BJ (cell line): ENCODE measurements at regions not wholly inside any gene's neighbourhood (a gene's known extent, or its start where the extent isn't known, plus 50 kb on each side); places are given as distances from the start of the nearest gene placed in this dataset.

ENCODE experiments used
- CTCF ChIA-PET: fragments of 350-600 bp; formaldehyde crosslinking; extraction: SDS; loops from one replicate; lab custom pipeline; 2021; ENCODE audit warnings: antibody characterized with exemption, inconsistent platforms; lab: Yijun Ruan, JAX
- POLR2A ChIA-PET: fragments of 300-600 bp; sonication (Branson Sonifier 250); formaldehyde crosslinking; extraction: SDS; loops from one replicate; lab custom pipeline; 2021; ENCODE audit warnings: antibody characterized with exemption; lab: Charles Lee
- DNase-seq: peaks from one replicate; pipeline ENCODE4 v3.0.0-alpha.2; 2011; ENCODE audit warnings: low read depth
- H3K27me3 ChIP-seq: 2 replicates; pipeline ENCODE4 v1.6.0; 2011; ENCODE audit warnings: low read length; ENCODE audit not compliant: control insufficient read depth, insufficient read depth
- H3K36me3 ChIP-seq: 2 replicates; pipeline ENCODE4 v1.5.1; 2011; ENCODE audit warnings: low read length; ENCODE audit not compliant: control insufficient read depth, insufficient read depth
- H3K4me3 ChIP-seq: 2 replicates; pipeline ENCODE4 v1.5.1; 2011; ENCODE audit warnings: low read depth, mild to moderate bottlenecking, control low read depth, low read length
- TF ChIP-seq, protein P1 (sequence below): IDR thresholded peaks from 2 replicates; pipeline ENCODE4 v1.5.1; 2011; ENCODE audit warnings: low read depth, mild to moderate bottlenecking, control low read depth, inconsistent platforms, low read length, moderate library complexity; ENCODE audit not compliant: insufficient read depth

DNA sequence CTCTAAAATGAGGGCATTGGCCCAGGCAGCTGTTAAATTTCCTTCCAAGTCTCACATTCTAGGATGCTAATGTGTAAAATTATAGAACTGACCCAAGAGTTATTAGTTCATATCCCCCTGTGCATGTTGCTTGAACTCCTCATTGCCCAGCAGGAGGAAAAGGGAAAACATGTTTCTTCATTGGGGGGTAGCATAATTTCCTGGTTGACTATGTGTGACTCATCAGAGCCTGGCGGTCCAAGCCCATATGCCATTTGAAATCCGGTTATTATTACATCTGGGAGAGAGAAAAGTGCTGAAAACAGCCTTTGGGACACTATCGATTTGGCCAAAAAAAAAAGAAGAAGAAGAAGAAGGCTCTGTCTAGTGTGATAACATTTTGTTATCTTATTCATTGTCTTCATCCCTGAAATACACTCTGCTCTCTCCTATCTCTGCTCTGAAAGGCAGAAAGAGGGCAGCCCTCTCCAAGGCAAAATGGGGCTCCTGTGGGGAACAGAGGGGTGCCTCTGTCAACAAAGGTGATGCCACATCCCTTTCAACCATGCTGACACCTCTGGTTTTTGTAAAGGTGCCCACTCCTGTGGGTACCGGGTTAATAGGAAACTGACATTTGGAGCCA lies 114.2 kb downstream of the DAD1 start:
- ChIA-PET CTCF (interaction anchor here (1.0 to 4.9 kb wide), 3 partner anchors 8 to 85 kb away, joined by 3 to 43 read pairs (median 4); no protein-coding TSS in a partner anchor), POLR2A (no interaction called here)
- peaks cover 1% of the 10 kb centered on the region for H3K27me3 ChIP-seq
- no peaks in the 10 kb centered on the region for H3K36me3 ChIP-seq
- H3K4me3 ChIP-seq, result no peak overlapping the region
- TF ChIP-seq, protein P1, sequence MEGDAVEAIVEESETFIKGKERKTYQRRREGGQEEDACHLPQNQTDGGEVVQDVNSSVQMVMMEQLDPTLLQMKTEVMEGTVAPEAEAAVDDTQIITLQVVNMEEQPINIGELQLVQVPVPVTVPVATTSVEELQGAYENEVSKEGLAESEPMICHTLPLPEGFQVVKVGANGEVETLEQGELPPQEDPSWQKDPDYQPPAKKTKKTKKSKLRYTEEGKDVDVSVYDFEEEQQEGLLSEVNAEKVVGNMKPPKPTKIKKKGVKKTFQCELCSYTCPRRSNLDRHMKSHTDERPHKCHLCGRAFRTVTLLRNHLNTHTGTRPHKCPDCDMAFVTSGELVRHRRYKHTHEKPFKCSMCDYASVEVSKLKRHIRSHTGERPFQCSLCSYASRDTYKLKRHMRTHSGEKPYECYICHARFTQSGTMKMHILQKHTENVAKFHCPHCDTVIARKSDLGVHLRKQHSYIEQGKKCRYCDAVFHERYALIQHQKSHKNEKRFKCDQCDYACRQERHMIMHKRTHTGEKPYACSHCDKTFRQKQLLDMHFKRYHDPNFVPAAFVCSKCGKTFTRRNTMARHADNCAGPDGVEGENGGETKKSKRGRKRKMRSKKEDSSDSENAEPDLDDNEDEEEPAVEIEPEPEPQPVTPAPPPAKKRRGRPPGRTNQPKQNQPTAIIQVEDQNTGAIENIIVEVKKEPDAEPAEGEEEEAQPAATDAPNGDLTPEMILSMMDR, result no peak
- DNase-seq, result no peak

DNA sequence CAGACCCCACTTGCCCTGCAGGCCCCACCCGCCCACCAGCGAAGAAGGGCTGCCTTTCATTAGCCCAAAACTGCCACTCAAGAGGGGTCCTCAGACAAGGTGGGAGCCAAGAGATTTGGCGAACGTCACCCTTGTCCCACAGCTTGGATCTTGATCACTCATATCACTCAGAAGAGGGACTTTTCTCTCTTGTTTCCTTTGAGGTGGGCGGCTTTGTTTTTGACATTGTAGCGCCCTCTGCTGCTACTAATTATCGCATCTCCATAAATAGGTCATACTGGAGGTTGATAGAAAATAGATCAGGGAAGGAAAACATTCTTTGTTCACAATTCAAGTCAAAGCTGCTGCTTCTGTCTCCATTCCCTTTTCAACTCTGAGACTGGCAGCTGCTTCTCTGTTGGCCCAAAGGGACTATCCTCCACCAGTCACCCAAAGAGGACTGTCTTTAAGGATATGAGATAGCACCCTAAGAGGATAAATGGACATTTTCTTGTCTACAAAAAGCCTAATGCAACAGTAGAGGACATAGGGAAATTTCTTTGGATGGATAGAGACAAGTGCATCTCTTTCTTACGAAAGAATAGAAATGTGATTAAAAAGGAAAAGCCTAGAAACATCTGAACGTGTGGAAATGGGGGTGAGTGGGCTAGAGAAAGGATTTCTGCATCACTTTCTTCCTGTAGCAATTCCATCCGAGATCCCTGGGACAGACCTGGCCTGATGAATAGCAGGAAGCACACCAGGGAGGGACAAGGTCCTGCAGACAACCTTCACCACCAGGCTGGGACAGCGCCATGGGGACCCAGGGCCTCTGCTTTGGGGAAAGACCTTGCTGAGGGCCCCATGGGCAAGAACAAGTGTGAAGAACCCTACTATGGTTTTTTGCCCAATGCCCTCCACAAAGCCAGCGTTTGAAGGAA lies 115.8 kb downstream of the DAD1 start:
- CTCF ChIA-PET, result interaction anchor here (0.6 to 4.9 kb wide), 12 partner anchors 14 to 92 kb away, joined by 3 to 43 read pairs (median 4); no protein-coding TSS in a partner anchor

DNA sequence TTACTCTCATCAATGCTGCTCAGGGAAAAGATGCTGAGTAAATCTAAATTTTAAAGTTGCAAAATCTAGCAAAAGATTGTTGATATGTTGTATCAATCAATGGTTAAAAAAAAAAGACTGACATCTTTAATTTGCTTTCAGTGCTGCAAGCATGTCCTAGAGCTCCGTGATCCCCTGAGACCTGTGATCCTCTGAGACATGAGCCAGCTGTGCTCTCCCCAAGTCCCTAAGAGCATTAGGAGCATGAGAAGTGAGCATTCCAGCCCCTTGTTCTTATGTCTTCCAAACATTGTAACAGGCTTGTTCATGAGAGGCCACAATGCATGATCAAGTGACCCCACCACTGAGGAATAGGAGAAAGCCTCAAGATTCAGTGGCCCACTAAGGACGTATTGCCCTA lies 116.6 kb downstream of the DAD1 start:
- ChIA-PET CTCF (interaction anchor here (0.7 to 4.9 kb wide), 15 partner anchors 8 to 92 kb away, joined by 3 to 43 read pairs (median 4); no protein-coding TSS in a partner anchor), POLR2A (no interaction called here)
- Histone ChIP-seq H3K36me3 (no peaks in the 10 kb centered on the region), H3K27me3 (peaks cover 1% of the 10 kb centered on the region), H3K4me3 (no peak overlapping the region)
- TF ChIP-seq, protein P1, result no peak
- no peak for DNase-seq

More for the DNA sequence above, 115.8 kb downstream of the DAD1 start:
- Histone ChIP-seq H3K27me3 (peaks cover 1% of the 10 kb centered on the region), H3K4me3 (no peak overlapping the region), H3K36me3 (no peaks in the 10 kb centered on the region)
- TF ChIP-seq, protein P1, result peak; percentile 31
- no peak for DNase-seq
- POLR2A ChIA-PET, result no interaction called here

DNA sequence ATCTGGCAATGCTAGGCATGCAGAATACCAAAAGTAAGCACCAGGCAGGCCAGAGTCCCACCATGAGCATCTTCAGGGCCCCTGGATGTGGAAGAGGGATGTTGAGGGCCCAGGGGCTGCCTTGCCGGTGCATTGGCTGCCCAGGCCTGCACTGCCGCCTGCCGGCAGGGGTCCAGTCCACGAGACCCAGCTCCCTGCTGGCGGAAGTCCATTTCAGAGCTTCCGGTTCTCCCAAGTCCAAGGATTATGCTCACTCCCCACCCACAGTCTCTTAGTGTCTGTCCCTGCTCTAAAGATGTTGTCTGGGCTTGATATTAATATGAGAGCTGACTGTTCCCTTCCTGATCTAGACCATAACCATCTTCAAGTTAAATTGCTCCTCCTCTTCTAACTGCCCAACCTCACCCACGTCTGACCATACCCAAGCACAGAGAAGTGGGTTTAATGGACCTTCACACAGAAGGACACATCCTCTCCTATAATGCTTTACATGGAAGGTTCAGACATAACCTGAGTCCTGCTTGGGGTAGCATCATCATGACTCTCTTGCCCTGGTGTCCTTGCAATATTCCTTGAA lies 117.4 kb downstream of the DAD1 start:
- no peak for DNase-seq
- POLR2A ChIA-PET, result no interaction called here
- no peak overlapping the region for H3K4me3 ChIP-seq
- H3K36me3 ChIP-seq, result no peaks in the 10 kb centered on the region
- CTCF ChIA-PET, result interaction anchor here (0.9 to 4.9 kb wide), 14 partner anchors 9 to 91 kb away, joined by 3 to 43 read pairs (median 4); no protein-coding TSS in a partner anchor
- TF ChIP-seq, protein P1, result peak; percentile 41
- H3K27me3 ChIP-seq, result peaks cover 1% of the 10 kb centered on the region
